Ectodermal cell (in vitro differentiated cells): ENCODE measurements at regions not wholly inside any gene's neighbourhood (a gene's known extent, or its start where the extent isn't known, plus 50 kb on each side); places are given as distances from the start of the nearest gene placed in this dataset.

Source experiments
- H3K27ac ChIP-seq: 2 replicates; pipeline ENCODE4 v1.7.0; 2013; ENCODE audit warnings: mild to moderate bottlenecking, low read depth, low read length; ENCODE audit not compliant: insufficient read depth, poor library complexity, severe bottlenecking
- H3K27me3 ChIP-seq: 2 replicates; pipeline ENCODE4 v1.7.0; 2013; ENCODE audit warnings: mild to moderate bottlenecking, low read length; ENCODE audit not compliant: insufficient read depth, control insufficient read depth, poor library complexity, severe bottlenecking
- H3K36me3 ChIP-seq: one replicate; pipeline ENCODE4 v1.7.0; 2013; ENCODE audit warnings: low read length; ENCODE audit not compliant: control insufficient read depth, insufficient read depth
- H3K4me1 ChIP-seq: one replicate; pipeline ENCODE4 v1.7.0; 2013; ENCODE audit warnings: low read length; ENCODE audit not compliant: control insufficient read depth, insufficient read depth
- H3K4me3 ChIP-seq: 2 replicates; pipeline ENCODE4 v1.7.0; 2013; ENCODE audit warnings: low read depth, low read length, control low read depth; ENCODE audit not compliant: insufficient read depth
- H3K9me3 ChIP-seq: 2 replicates; pipeline ENCODE4 v1.7.0; 2013; ENCODE audit warnings: mild to moderate bottlenecking, low read length, moderate library complexity; ENCODE audit not compliant: control insufficient read depth
- WGBS, 2 experiments: methylation state at CpG; one replicate each; pipeline ENCODE4 v1.1.7; 2013; ENCODE audit warnings: missing lambda C conversion rate in 2 of 2; 5-methylcytosine and 5-hydroxymethylcytosine counted together

DNA sequence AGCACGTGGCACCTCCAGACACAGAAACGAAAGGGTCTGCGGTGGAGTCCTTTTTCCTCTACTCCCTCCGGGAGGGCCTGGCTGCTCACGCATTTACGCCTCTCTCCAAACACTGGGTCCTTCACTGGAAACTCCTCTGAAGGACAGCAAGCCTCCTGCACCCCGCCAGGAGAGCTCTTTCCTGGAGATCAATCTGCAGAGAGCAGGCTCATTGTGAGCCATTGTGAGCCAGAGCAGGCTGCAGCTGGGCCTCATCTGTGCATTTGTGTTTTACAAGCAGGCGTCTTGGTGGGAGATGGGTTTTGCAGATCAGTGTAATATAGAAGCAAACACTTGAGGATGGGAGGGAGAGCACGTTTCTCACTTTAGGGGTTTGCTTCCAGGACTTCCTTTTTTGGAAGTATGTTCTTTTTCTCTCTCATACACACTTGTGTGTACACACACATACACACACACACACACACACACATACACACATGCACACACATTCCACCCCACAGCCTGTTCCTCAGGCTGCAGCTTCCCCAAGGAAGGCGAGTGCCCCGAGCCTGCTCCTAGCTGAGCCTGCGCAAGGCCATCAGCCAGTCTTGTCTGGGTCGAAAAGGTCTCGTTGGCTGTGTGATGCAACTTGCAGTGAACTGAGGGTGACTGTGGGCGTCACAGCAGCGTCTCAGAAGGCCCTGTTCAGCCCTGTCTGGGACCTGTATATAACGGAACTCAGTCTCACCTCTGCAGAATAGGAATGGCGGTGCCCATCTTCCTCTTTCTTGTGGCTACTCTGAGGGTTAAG lies 163.5 kb downstream of the GLI2 start:
- no peaks in the 10 kb centered on the region for H3K27me3 ChIP-seq
- peak overlapping the region; percentile 72 for H3K27ac ChIP-seq
- peaks cover 64% of the 10 kb centered on the region for H3K4me1 ChIP-seq
- H3K36me3 ChIP-seq, result no peaks in the 10 kb centered on the region
- no peak overlapping the region for H3K4me3 ChIP-seq
- H3K9me3 ChIP-seq, result no peaks in the 10 kb centered on the region
- 36 to 40% methylated on average over 18 of the region's 18 CpGs for WGBS, 2 experiments

DNA sequence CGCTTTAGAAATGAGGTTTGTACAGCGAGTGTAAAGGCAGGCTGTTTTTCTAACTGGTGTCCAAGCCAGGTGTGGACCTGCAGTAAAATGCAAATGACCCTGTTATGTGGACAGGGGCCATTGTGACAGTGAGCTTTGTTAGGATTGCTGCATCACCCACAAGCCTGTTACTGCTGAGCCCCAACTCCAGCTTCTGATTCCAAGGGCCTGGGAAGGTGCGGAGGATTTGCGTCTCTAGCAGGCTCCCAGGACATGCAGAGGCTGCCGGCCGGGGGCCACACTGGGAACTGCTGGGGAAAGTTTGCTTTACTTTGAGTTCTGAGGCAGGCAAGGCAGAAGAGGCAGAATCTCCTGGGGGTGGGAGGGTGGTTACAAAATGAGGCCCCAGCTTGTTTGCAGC lies 164.1 kb downstream of the GLI2 start:
- Histone ChIP-seq H3K27ac (no peak overlapping the region), H3K9me3 (no peaks in the 10 kb centered on the region)
- 51 to 52% methylated on average over 6 of the region's 6 CpGs for WGBS, 2 experiments

DNA sequence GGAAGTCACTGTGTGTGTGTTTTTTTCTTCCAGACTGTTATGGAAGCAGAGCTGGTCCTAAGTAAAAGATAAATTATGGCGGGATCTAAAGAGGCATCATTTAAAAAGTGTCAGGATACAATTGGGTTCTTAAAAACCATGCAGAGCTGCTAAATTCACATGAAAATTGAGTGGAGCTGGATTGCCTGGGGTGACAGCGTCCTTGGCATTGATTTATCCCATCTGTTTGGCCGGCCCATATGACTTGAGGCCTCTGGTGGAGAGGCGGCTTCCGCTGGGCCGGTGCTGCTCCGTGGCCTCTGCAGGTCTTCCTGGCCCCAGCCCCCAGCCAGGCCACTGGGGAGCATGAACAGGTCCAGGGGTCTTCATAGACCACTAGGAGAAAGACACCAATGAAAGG lies 165.5 kb downstream of the GLI2 start:
- no peak overlapping the region for H3K27ac ChIP-seq
- WGBS, 2 experiments, result 81 to 83% methylated on average over 7 of the region's 7 CpGs

More for the DNA sequence above, 164.1 kb downstream of the GLI2 start:
- Histone ChIP-seq H3K4me3 (no peak overlapping the region), H3K36me3 (no peaks in the 10 kb centered on the region), H3K27me3 (no peaks in the 10 kb centered on the region), H3K4me1 (peaks cover 64% of the 10 kb centered on the region)

DNA sequence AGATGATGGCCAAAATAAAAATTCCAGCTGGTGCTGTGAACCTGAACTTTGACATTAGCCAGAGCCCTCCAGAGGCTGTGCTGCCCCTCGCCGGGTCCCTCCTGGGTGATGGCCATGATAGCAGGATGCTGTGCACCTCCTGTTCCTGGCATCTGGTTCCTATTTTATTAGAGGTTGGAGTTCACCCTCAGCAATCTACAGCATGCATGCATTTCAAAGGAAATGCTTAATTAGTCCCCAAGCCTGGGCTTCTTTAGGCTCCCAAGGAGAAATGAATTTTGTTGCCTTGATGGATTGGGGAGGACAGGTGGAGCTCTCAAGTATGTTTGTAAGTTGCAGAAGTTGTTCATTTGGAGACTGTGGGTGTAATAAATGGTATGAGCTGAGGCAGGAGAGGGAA lies 166.9 kb downstream of the GLI2 start:
- H3K9me3 ChIP-seq, result no peaks in the 10 kb centered on the region
- 93 to 94% methylated on average over 2 of the region's 2 CpGs for WGBS, 2 experiments
- H3K4me1 ChIP-seq, result peaks cover 43% of the 10 kb centered on the region

More for the DNA sequence above, 165.5 kb downstream of the GLI2 start:
- Histone ChIP-seq H3K4me1 (peaks cover 57% of the 10 kb centered on the region), H3K9me3 (no peaks in the 10 kb centered on the region), H3K27me3 (no peaks in the 10 kb centered on the region), H3K4me3 (no peak overlapping the region), H3K36me3 (no peaks in the 10 kb centered on the region)

GRCh38 chr2:120904379-120904778 lies 168.7 kb downstream of the GLI2 start:
- peaks cover 27% of the 10 kb centered on the region for H3K4me1 ChIP-seq
- no peaks in the 10 kb centered on the region for H3K36me3 ChIP-seq
- 78 to 83% methylated on average over 8 of the region's 8 CpGs for WGBS, 2 experiments
- H3K27me3 ChIP-seq, result no peaks in the 10 kb centered on the region
- H3K27ac ChIP-seq, result no peak overlapping the region
- no peak overlapping the region for H3K4me3 ChIP-seq
- H3K9me3 ChIP-seq, result no peaks in the 10 kb centered on the region

More for the DNA sequence above, 166.9 kb downstream of the GLI2 start:
- Histone ChIP-seq H3K27me3 (no peaks in the 10 kb centered on the region), H3K36me3 (no peaks in the 10 kb centered on the region), H3K4me3 (no peak overlapping the region), H3K27ac (no peak overlapping the region)

DNA sequence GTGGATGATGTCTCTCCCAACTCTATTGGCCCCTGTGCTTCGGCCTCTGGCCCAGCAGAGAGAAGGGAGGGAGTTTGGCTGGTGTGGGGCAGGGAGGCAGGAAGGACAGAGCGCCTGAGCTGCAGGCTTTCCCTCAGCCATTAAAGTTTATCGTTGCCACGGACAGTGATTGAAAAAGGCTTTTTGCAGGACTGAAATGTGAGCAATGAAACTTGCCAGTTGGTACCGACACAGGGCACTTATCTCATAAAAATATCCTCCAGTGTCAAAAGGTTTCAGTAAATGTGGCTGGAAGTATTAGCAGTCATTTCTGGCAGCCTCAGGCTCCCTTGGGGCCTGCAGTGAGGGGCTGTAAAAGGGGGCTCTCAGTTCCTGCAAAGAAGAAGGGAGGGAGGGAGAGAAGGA lies 169.2 kb downstream of the GLI2 start:
- 77 to 84% methylated on average over 5 of the region's 5 CpGs for WGBS, 2 experiments
- Histone ChIP-seq H3K27me3 (no peaks in the 10 kb centered on the region), H3K9me3 (no peaks in the 10 kb centered on the region), H3K27ac (no peak overlapping the region), H3K4me3 (no peak overlapping the region), H3K4me1 (peaks cover 22% of the 10 kb centered on the region), H3K36me3 (no peaks in the 10 kb centered on the region)

- Histone ChIP-seq H3K4me1 (peaks cover 18% of the 10 kb centered on the region), H3K4me3 (no peak overlapping the region), H3K36me3 (no peaks in the 10 kb centered on the region), H3K9me3 (no peaks in the 10 kb centered on the region), H3K27me3 (no peaks in the 10 kb centered on the region), H3K27ac (no peak overlapping the region)
- 92 to 95% methylated on average over 5 of the region's 5 CpGs for WGBS, 2 experiments
These were observed 169.6 kb downstream of the GLI2 start for GRCh38 chr2:120905298-120905697.

- H3K4me1 ChIP-seq, result peaks cover 16% of the 10 kb centered on the region
- no peaks in the 10 kb centered on the region for H3K27me3 ChIP-seq
- H3K4me3 ChIP-seq, result no peak overlapping the region
- 89 to 90% methylated on average over 19 of the region's 19 CpGs for WGBS, 2 experiments
- H3K9me3 ChIP-seq, result no peaks in the 10 kb centered on the region
- no peak overlapping the region for H3K27ac ChIP-seq
- no peaks in the 10 kb centered on the region for H3K36me3 ChIP-seq
These were observed 170.3 kb downstream of the GLI2 start for GRCh38 chr2:120905824-120906571.

GRCh38 chr2:120906914-120907313 lies 171.2 kb downstream of the GLI2 start:
- Histone ChIP-seq H3K27ac (no peak overlapping the region), H3K4me3 (no peak overlapping the region), H3K27me3 (no peaks in the 10 kb centered on the region), H3K36me3 (no peaks in the 10 kb centered on the region), H3K9me3 (no peaks in the 10 kb centered on the region), H3K4me1 (peaks cover 24% of the 10 kb centered on the region)
- WGBS, 2 experiments, result 93 to 94% methylated on average over 6 of the region's 6 CpGs

DNA sequence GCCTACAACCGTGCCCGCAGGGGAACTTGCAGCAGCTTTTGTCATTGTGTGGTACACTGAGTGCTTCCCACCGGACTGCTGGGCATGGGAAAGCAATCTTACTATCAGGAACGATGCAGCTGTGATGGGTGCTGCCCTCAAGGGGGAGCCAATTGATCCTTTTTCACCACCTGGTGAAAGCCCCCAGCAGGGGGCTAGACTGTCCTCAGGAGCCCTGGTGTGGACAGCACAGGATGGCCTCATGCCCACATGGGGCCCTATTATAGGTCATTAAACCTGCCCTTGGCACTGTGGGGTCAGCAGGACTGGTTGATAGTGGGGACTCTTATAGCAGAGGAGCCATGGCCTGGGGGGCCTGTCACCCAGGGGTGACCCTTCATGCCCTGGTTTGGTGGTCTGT lies 172.2 kb downstream of the GLI2 start:
- Histone ChIP-seq H3K9me3 (no peaks in the 10 kb centered on the region), H3K4me3 (no peak overlapping the region), H3K27ac (no peak overlapping the region), H3K36me3 (no peaks in the 10 kb centered on the region), H3K4me1 (peaks cover 24% of the 10 kb centered on the region), H3K27me3 (no peaks in the 10 kb centered on the region)
- 96% methylated on average over 4 of the region's 4 CpGs for WGBS, 2 experiments
